ENCODE measurements at regions not wholly inside any gene's neighbourhood (a gene's known extent, or its start where the extent isn't known, plus 50 kb on each side); places are given as distances from the start of the nearest gene placed in this dataset.

- intact Hi-C loops (cut with micrococcal nuclease), result no loop called here
These were observed 88.2 kb downstream of the TMA16 start for GRCh38 chr4:163582703-163583102.

- intact Hi-C loops (cut with micrococcal nuclease), result no loop called here
These were observed 93.4 kb downstream of the TMA16 start for GRCh38 chr4:163587867-163588266.

- intact Hi-C loops (cut with micrococcal nuclease), result no loop called here
These were observed 94.0 kb downstream of the TMA16 start for GRCh38 chr4:163588532-163588931.

DNA sequence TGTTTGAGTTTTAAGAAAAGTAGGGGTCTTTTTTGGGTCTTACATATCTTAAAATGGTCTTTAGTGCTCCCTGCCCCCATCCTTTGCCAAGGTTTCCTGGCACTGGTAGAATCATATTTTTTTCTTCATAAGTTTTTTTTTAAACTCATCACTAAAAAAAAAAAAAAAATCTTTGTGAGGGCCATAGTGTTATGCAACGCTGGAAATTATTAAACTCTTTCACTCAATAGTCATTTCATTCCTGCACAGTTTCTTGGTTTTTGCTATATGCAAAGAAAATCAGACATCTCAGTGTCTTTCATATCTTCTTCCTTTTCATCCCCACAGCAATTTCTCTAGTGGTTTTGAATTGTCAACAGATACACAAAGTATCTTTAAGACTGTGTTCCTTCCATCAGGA lies 95.6 kb downstream of the TMA16 start:
- intact Hi-C loops (cut with micrococcal nuclease), result no loop called here

DNA sequence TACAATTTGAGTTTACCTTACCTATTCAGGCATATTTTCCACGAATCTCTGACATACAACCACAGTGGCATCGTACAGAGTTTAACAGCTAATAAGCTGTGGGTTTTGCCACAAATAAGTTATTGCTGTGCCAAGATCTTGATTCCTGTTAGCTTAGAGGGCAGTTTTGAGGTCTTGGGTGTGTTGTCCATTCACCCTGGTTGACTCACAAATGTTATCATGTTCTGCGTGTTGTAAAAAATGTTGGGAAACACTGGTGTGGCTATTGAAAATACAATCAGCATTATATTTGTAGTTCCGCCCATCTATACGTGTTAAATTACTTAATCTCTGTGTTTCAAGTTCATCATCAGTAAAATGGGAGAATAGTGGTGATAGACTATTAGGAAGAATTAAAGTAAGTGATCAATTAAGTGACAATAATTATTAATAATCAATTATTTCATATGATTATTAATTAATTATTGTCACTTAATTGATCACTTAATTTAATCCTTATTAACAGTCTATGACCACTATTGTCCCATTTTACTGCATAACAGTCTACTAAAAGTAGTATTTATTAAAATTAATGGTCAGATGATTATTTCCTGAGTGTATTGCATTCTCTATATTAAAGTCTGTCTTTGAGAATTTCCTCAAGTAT lies 96.3 kb downstream of the TMA16 start:
- intact Hi-C loops (cut with micrococcal nuclease), result no loop called here

DNA sequence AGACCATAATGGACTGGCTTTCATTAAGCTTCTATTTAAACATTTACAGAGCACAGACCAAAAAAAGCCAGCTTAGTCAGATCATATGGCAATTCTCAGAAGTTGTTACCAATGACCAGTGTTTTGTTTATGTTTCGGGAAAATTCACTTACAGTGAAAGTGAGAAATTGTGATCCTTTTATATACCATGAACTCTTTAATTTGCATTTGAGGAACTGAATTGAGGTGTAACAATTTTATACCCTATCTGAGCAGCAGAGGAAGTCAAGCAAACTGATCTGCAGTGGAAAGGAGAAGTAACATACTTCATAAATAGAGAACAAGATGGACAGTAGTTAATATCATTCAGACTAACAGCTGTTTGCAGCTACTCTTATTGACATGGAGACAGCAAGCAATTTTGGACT lies 97.1 kb downstream of the TMA16 start:
- intact Hi-C loops (cut with micrococcal nuclease), result no loop called here

- intact Hi-C loops (cut with micrococcal nuclease), result no loop called here
These were observed 97.7 kb downstream of the TMA16 start for GRCh38 chr4:163592212-163592611.

DNA sequence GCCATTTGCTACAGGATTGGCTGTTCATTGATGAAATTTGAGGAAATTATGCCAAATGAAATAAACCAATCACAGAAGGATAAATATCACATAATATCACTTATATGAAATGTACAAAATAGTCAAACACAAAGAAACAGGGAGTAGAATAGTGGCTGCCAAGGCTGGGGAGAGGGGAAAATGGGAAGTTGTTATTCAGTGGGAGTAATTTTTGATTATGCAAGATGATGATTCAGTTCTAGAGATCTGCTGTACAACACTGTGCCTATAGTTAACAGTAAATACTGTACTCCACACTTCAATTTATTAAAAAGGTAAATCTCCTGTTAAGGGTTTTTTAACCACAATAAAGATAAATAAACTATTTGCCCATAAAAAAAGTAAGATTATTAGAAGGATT lies 101.1 kb downstream of the TMA16 start:
- intact Hi-C loops (cut with micrococcal nuclease), result no loop called here

DNA sequence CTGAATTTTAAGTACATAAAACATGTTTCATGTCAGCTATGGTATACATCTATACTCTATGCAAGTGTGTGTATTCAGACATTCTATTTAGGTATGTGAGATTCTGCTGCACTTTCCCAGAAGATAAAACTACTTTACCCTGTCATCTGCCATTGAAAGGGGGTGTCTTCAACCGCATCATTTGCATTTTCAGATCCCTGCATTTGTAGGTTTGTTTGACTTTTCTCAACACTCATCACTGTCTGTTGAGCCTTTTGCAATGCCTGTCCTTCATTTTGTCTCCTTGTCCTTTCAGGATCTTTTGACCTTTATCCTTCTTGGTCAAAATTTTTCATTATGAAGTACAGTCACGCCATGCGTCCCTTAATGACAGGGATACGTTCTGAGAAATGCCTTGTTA lies 103.5 kb downstream of the TMA16 start:
- intact Hi-C loops (cut with micrococcal nuclease), result no loop called here

- intact Hi-C loops (cut with micrococcal nuclease), result no loop called here
These were observed 104.0 kb downstream of the TMA16 start for GRCh38 chr4:163598489-163598888.

- intact Hi-C loops (cut with micrococcal nuclease), result no loop called here
These were observed 106.2 kb downstream of the TMA16 start for GRCh38 chr4:163600727-163601126.

DNA sequence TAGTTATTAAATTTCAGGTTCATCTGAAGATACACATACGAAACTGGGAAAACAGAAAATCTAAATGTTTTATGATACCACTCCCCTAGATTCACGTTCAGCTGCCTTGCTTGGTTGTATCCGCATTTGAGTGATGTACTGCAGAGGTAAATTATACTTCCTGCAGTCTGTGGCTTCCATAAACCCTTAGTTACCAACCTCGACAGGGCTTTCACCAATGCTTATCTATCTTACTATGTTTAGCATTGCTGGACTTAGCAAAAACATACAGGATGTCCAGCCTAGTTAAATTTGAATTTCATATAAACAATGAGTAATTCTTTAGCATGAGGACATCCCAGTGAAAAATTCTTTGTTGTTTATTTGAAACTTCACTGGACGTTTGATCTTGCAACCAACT lies 108.8 kb downstream of the TMA16 start:
- intact Hi-C loops (cut with micrococcal nuclease), result no loop called here

DNA sequence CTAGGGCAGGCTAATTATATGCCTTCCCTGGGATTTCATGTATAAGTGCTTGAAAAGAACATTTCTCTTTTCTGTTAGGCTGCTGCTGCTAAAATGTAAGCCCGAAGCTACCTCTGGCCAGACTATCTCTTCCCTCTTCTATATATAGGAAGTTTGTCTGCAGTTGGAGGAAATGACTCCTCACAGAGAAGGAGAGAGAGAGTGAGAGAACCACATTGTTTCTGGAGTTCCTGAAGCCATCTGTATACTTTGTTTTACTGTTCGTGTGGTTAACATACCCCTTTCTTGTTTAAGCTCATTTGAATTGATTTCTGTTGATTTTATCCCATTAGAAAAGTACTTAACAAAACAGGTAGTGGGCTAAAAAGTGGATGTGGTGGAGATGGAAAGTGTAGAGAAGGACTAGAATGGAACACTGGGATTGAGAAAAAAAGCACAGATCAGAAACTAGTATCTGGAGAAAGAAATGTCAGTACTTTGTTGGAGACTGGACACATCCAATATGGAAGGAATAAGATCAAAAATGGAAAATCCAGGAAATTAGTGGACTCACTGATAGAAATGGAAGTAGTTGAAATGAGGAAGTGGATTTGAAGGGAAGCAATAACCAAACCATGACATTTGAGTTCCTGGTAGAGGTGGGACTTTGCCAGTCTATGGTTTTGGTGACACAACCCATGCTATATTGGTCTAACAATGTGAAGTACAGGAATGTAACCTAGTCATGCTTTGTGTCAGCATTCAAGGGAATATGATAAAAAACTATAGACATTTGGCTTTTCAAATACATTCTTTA lies 112.6 kb downstream of the TMA16 start:
- intact Hi-C loops (cut with micrococcal nuclease), result no loop called here

DNA sequence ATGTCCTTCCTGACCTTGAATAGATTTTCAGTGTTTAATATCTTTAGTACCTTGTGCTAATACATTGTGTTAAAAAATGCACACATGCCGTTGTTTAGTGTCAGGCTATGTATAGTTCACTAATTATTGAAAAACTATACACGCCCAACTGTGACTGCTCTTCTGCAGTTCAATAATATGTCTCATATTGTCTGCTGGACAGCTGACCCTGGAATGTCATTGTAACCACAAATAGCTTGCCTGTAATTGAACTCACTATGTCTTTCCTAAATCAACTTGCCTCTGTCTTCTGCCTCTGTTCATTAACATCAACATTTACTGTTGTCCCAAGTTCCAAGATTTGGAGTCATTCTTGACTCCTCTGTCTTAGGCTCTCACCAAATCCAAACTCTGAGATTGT lies 114.5 kb downstream of the TMA16 start:
- intact Hi-C loops (cut with micrococcal nuclease), result no loop called here

DNA sequence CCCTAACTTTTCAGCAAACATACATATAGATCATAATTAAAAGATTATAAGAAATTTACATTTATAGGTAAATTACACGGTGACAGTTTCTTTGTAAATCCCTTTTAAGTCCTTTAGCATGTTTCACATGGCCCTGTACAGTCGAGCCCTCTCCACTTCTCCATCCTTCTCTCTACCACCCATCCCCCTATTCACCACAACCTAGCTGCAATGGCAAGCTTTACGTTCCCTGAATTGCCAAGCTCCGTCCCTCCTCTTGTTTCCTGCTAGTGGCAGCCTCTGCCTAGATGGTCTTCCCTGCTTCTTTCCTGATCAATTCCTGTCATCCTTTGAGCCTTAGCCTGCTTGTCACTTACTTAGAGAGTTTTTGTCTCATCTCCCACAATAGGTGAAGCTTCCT lies 116.2 kb downstream of the TMA16 start:
- intact Hi-C loops (cut with micrococcal nuclease), result no loop called here

DNA sequence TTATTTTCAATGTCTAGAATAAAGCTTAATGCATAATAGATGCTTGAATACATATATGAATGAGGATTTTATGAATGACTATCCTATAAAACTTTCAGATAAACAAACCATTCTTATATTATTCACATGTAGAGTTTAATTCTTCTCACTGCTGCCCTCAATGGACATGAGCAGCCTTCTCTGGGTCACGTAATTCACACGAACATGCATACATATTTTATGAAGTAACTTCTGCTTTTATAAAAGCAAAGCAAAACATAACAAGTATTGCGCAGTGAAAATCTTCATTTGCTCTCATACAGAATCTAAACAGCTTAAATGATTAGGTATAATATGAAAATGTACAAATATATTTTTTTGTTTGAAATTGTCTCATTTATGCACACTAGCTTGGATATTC lies 116.7 kb downstream of the TMA16 start:
- intact Hi-C loops (cut with micrococcal nuclease), result no loop called here

- intact Hi-C loops (cut with micrococcal nuclease), result no loop called here
These were observed 117.4 kb downstream of the TMA16 start for GRCh38 chr4:163611784-163612445.

DNA sequence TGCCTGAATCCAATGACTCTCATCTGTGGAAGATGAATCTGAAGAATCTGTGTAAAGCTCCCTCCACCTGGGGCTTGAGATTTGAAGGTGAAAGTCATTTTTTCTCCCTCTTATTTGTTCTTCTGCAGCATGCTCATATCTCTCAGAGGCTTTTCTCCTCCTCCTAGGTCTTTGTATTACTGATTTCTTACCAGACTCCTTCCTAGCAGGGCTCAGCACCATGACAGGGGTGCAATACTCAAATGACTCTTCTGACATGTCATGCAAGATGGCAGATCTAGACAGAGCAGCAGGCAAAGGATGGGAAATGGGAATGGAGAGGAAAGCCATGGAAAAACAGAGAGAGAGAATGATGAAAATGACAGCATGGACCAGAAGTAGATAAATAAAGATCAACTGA lies 118.3 kb downstream of the TMA16 start:
- intact Hi-C loops (cut with micrococcal nuclease), result no loop called here

DNA sequence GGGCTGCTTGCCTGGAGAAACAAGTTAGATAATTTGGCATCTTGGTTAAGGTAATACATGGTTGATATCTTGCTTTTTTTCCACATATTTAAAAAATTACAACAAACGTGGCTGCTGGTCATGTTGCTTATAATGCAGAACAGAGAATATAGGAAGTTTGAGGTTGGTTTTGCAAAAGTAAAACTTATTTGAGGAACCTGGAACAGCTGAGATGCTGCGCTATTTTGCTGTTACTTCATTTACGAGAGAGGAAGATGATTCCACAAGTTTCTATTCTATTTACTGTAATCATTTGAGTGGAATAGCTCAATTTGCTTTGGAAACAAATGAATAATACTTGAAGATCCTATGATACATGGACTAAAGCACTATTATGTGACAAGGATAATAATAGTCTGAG lies 118.9 kb downstream of the TMA16 start:
- intact Hi-C loops (cut with micrococcal nuclease), result no loop called here

DNA sequence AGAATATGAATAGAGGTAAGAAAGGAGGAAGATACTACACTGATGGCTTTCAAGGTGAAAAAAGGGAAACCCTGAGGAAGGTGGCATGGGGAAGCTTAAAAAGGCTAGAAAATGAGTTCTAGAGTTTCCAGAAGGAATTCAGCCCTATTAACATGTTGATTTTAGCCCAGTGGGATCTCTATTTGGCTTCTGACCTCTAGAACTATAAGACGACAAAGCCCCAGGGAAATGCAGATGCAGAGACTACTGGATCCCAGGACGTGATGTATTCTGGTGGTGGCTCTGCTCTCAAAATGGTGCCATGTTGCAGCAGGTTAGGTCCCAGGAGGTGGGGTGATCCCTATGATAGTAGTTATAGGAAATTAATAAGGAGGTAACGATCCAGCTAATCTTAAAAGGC lies 120.4 kb downstream of the TMA16 start:
- intact Hi-C loops (cut with micrococcal nuclease), result no loop called here

GRCh38 chr4:163618845-163619244 lies 124.4 kb downstream of the TMA16 start:
- intact Hi-C loops (cut with micrococcal nuclease), result no loop called here

- intact Hi-C loops (cut with micrococcal nuclease), result no loop called here
These were observed 126.2 kb downstream of the TMA16 start for GRCh38 chr4:163620738-163621137.

DNA sequence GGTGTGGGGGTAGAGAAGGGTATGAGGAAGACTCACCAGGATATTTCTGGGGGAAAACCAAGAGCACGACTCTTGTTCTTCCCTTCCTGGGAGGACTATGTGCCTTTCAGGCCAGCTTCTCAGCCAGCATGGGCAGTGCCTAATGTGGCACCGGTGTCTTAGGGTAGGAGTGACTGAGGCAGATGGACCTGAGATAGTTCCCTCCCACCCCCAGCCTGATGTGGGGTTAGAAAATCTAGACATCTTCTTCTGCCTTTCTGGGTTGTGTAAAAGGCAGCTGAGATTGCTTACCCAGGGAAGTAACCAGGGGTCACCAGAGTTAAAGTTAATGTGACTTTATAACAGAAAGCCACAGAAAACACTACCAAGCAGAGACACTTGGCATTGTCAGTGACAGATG lies 127.3 kb downstream of the TMA16 start:
- intact Hi-C loops (cut with micrococcal nuclease), result no loop called here

Measured in T-helper 2 cell treated with Interferon-gamma antibody and Interleukin-4, amounts not matched to agents 100 ng/mL and 5 ng/mL, for 36 hours (primary cell).